Keratinocyte (primary cell): ENCODE measurements at regions not wholly inside any gene's neighbourhood (a gene's known extent, or its start where the extent isn't known, plus 50 kb on each side); places are given as distances from the start of the nearest gene placed in this dataset.

Source experiments
- CTCF ChIP-seq, 3 experiments: IDR thresholded peaks in 1 of 3; conservative IDR thresholded peaks in 1 of 3; optimal IDR thresholded peaks in 1 of 3; 2 replicates in 2 of 3; 3 replicates in 1 of 3; pipeline versions ENCODE3 to v1.5.1; 2011; ENCODE audit warnings: low read length in 3 of 3, mild to moderate bottlenecking in 3 of 3, moderate library complexity in 2 of 3, control low read depth in 1 of 3, inconsistent platforms in 1 of 3; ENCODE audit not compliant: insufficient read depth in 2 of 3; ENCODE audit errors: extremely low read depth in 1 of 3
- EZH2 ChIP-seq: IDR thresholded peaks from one replicate; pipeline ENCODE4 v1.6.1; 2012; ENCODE audit warnings: inconsistent platforms, mild to moderate bottlenecking, low read length, moderate library complexity

- no peak for TF ChIP-seq CTCF (optimal IDR thresholded peaks at IDR 0.05 in 1 of 3, IDR thresholded peaks at IDR 0.05 in 1 of 3, conservative IDR thresholded peaks at IDR 0.05 in 1 of 3; ENCODE audit: extremely low read depth in 1 of 3, insufficient read depth in 2 of 3, low read length in 3 of 3)
- TF ChIP-seq EZH2: no peak
Measured at GRCh38 chr19:28500982-28501630, 711.8 kb downstream of the UQCRFS1 start.
